ENCODE measurements at regions not wholly inside any gene's neighbourhood (a gene's known extent, or its start where the extent isn't known, plus 50 kb on each side); places are given as distances from the start of the nearest gene placed in this dataset.

- H3K79me2 ChIP-seq (ENCODE audit: control insufficient read depth, insufficient read depth, low read length, unreplicated experiment), result no peaks in the 10 kb centered on the region
- H3K36me3 ChIP-seq (ENCODE audit: insufficient read depth, low read length), result no peaks in the 10 kb centered on the region
- H2AFZ ChIP-seq (ENCODE audit: low read length, unreplicated experiment), result no peak overlapping the region
- no peak overlapping the region for H3K27ac ChIP-seq (ENCODE audit: low read depth, low read length)
- no peaks in the 10 kb centered on the region for H3K4me1 ChIP-seq (ENCODE audit: control insufficient read depth, insufficient read depth, low read length, unreplicated experiment)
- H3K27me3 ChIP-seq (ENCODE audit: insufficient read depth, low read length), result no peaks in the 10 kb centered on the region
- H3K4me3 ChIP-seq (ENCODE audit: low read depth, low read length), result no peak overlapping the region
Measured at GRCh38 chr22:27159016-27159415, 501.6 kb downstream of the MIAT start.

- no peaks in the 10 kb centered on the region for H3K36me3 ChIP-seq (ENCODE audit: insufficient read depth, low read length)
- H3K27ac ChIP-seq (ENCODE audit: low read depth, low read length), result no peak overlapping the region
- no peaks in the 10 kb centered on the region for H3K27me3 ChIP-seq (ENCODE audit: insufficient read depth, low read length)
- no peak overlapping the region for H3K4me3 ChIP-seq (ENCODE audit: low read depth, low read length)
- H3K79me2 ChIP-seq (ENCODE audit: control insufficient read depth, insufficient read depth, low read length, unreplicated experiment), result no peaks in the 10 kb centered on the region
- no peak overlapping the region for H2AFZ ChIP-seq (ENCODE audit: low read length, unreplicated experiment)
- H3K4me1 ChIP-seq (ENCODE audit: control insufficient read depth, insufficient read depth, low read length, unreplicated experiment), result no peaks in the 10 kb centered on the region
Measured at GRCh38 chr22:27159716-27160295, 502.4 kb downstream of the MIAT start.

GRCh38 chr22:27163162-27164137 lies 506.1 kb downstream of the MIAT start:
- Histone ChIP-seq H3K27me3 (ENCODE audit: insufficient read depth, low read length) (no peaks in the 10 kb centered on the region), H3K79me2 (ENCODE audit: control insufficient read depth, insufficient read depth, low read length, unreplicated experiment) (no peaks in the 10 kb centered on the region), H2AFZ (ENCODE audit: low read length, unreplicated experiment) (no peak overlapping the region), H3K4me1 (ENCODE audit: control insufficient read depth, insufficient read depth, low read length, unreplicated experiment) (no peaks in the 10 kb centered on the region), H3K36me3 (ENCODE audit: insufficient read depth, low read length) (no peaks in the 10 kb centered on the region), H3K4me3 (ENCODE audit: low read depth, low read length) (no peak overlapping the region), H3K27ac (ENCODE audit: low read depth, low read length) (no peak overlapping the region)

GRCh38 chr22:27164781-27165503 lies 507.6 kb downstream of the MIAT start:
- Histone ChIP-seq H3K79me2 (ENCODE audit: control insufficient read depth, insufficient read depth, low read length, unreplicated experiment) (no peaks in the 10 kb centered on the region), H3K4me3 (ENCODE audit: low read depth, low read length) (no peak overlapping the region), H3K27me3 (ENCODE audit: insufficient read depth, low read length) (no peaks in the 10 kb centered on the region), H3K27ac (ENCODE audit: low read depth, low read length) (no peak overlapping the region), H2AFZ (ENCODE audit: low read length, unreplicated experiment) (no peak overlapping the region), H3K36me3 (ENCODE audit: insufficient read depth, low read length) (no peaks in the 10 kb centered on the region), H3K4me1 (ENCODE audit: control insufficient read depth, insufficient read depth, low read length, unreplicated experiment) (peaks cover 4% of the 10 kb centered on the region)

- no peaks in the 10 kb centered on the region for H3K79me2 ChIP-seq (ENCODE audit: control insufficient read depth, insufficient read depth, low read length, unreplicated experiment)
- no peaks in the 10 kb centered on the region for H3K36me3 ChIP-seq (ENCODE audit: insufficient read depth, low read length)
- H3K27ac ChIP-seq (ENCODE audit: low read depth, low read length), result no peak overlapping the region
- H3K27me3 ChIP-seq (ENCODE audit: insufficient read depth, low read length), result no peaks in the 10 kb centered on the region
- H3K4me3 ChIP-seq (ENCODE audit: low read depth, low read length), result no peak overlapping the region
- peaks cover 18% of the 10 kb centered on the region for H3K4me1 ChIP-seq (ENCODE audit: control insufficient read depth, insufficient read depth, low read length, unreplicated experiment)
- no peak overlapping the region for H2AFZ ChIP-seq (ENCODE audit: low read length, unreplicated experiment)
Measured at GRCh38 chr22:27168681-27169080, 511.3 kb downstream of the MIAT start.

- H3K27ac ChIP-seq (ENCODE audit: low read depth, low read length), result peak overlapping the region; percentile 78
- no peaks in the 10 kb centered on the region for H3K79me2 ChIP-seq (ENCODE audit: control insufficient read depth, insufficient read depth, low read length, unreplicated experiment)
- H3K4me3 ChIP-seq (ENCODE audit: low read depth, low read length), result no peak overlapping the region
- H3K4me1 ChIP-seq (ENCODE audit: control insufficient read depth, insufficient read depth, low read length, unreplicated experiment), result peaks cover 18% of the 10 kb centered on the region
- no peak overlapping the region for H2AFZ ChIP-seq (ENCODE audit: low read length, unreplicated experiment)
- H3K27me3 ChIP-seq (ENCODE audit: insufficient read depth, low read length), result no peaks in the 10 kb centered on the region; the same call in 1 of the 2 replicates
- no peaks in the 10 kb centered on the region for H3K36me3 ChIP-seq (ENCODE audit: insufficient read depth, low read length)
Measured at GRCh38 chr22:27170491-27170890, 513.1 kb downstream of the MIAT start.

GRCh38 chr22:27171212-27171611 lies 513.8 kb downstream of the MIAT start:
- H2AFZ ChIP-seq (ENCODE audit: low read length, unreplicated experiment), result no peak overlapping the region
- no peak overlapping the region for H3K27ac ChIP-seq (ENCODE audit: low read depth, low read length)
- H3K4me1 ChIP-seq (ENCODE audit: control insufficient read depth, insufficient read depth, low read length, unreplicated experiment), result peaks cover 18% of the 10 kb centered on the region
- H3K36me3 ChIP-seq (ENCODE audit: insufficient read depth, low read length), result no peaks in the 10 kb centered on the region
- peaks cover 5% of the 10 kb centered on the region for H3K27me3 ChIP-seq (ENCODE audit: insufficient read depth, low read length)
- H3K79me2 ChIP-seq (ENCODE audit: control insufficient read depth, insufficient read depth, low read length, unreplicated experiment), result no peaks in the 10 kb centered on the region
- no peak overlapping the region for H3K4me3 ChIP-seq (ENCODE audit: low read depth, low read length)

- no peak overlapping the region for H2AFZ ChIP-seq (ENCODE audit: low read length, unreplicated experiment)
- no peak overlapping the region for H3K27ac ChIP-seq (ENCODE audit: low read depth, low read length)
- peaks cover 8% of the 10 kb centered on the region for H3K27me3 ChIP-seq (ENCODE audit: insufficient read depth, low read length)
- no peak overlapping the region for H3K4me3 ChIP-seq (ENCODE audit: low read depth, low read length)
- peaks cover 18% of the 10 kb centered on the region for H3K4me1 ChIP-seq (ENCODE audit: control insufficient read depth, insufficient read depth, low read length, unreplicated experiment)
- H3K36me3 ChIP-seq (ENCODE audit: insufficient read depth, low read length), result no peaks in the 10 kb centered on the region
- H3K79me2 ChIP-seq (ENCODE audit: control insufficient read depth, insufficient read depth, low read length, unreplicated experiment), result no peaks in the 10 kb centered on the region
Measured at GRCh38 chr22:27173530-27173929, 516.1 kb downstream of the MIAT start.

- Histone ChIP-seq H3K27me3 (ENCODE audit: insufficient read depth, low read length) (peaks cover 8% of the 10 kb centered on the region), H3K4me3 (ENCODE audit: low read depth, low read length) (no peak overlapping the region), H3K27ac (ENCODE audit: low read depth, low read length) (no peak overlapping the region), H3K36me3 (ENCODE audit: insufficient read depth, low read length) (no peaks in the 10 kb centered on the region), H3K79me2 (ENCODE audit: control insufficient read depth, insufficient read depth, low read length, unreplicated experiment) (no peaks in the 10 kb centered on the region), H2AFZ (ENCODE audit: low read length, unreplicated experiment) (no peak overlapping the region), H3K4me1 (ENCODE audit: control insufficient read depth, insufficient read depth, low read length, unreplicated experiment) (peaks cover 11% of the 10 kb centered on the region)
Measured at GRCh38 chr22:27175021-27175838, 517.8 kb downstream of the MIAT start.

GRCh38 chr22:27175974-27176373 lies 518.6 kb downstream of the MIAT start:
- H2AFZ ChIP-seq (ENCODE audit: low read length, unreplicated experiment), result no peak overlapping the region
- no peaks in the 10 kb centered on the region for H3K79me2 ChIP-seq (ENCODE audit: control insufficient read depth, insufficient read depth, low read length, unreplicated experiment)
- H3K27ac ChIP-seq (ENCODE audit: low read depth, low read length), result no peak overlapping the region
- H3K36me3 ChIP-seq (ENCODE audit: insufficient read depth, low read length), result no peaks in the 10 kb centered on the region
- H3K27me3 ChIP-seq (ENCODE audit: insufficient read depth, low read length), result peaks cover 8% of the 10 kb centered on the region
- peaks cover 7% of the 10 kb centered on the region for H3K4me1 ChIP-seq (ENCODE audit: control insufficient read depth, insufficient read depth, low read length, unreplicated experiment)
- H3K4me3 ChIP-seq (ENCODE audit: low read depth, low read length), result no peak overlapping the region
